ENCODE measurements at regions not wholly inside any gene's neighbourhood (a gene's known extent, or its start where the extent isn't known, plus 50 kb on each side); places are given as distances from the start of the nearest gene placed in this dataset.

DNA sequence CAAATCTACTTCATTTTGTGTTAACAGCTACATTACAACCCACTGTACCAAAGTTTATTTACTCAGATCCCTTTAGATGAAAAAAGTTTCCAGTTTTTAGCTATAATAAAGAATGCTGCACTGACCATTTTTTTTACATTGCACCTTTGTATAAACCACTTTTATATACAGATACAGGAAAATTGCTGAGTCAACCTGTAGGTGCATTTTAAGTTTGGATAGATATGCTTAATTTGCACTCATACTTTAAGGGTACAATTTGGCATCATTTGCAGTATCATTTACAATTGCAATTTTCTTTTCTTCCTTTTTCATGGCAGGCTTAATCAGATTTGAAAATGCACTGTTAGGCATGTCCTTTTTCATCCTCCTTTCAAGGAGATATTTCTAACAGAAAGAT, 257.8 kb upstream of the LMO3 start:
- TF ChIP-seq CTCF (IDR thresholded peaks at IDR 0.05; ENCODE audit: borderline replicate concordance, insufficient read depth, low read depth, low read length): no peak
- no peak overlapping the region for H3K4me3 ChIP-seq (ENCODE audit: low read depth, low read length)

DNA sequence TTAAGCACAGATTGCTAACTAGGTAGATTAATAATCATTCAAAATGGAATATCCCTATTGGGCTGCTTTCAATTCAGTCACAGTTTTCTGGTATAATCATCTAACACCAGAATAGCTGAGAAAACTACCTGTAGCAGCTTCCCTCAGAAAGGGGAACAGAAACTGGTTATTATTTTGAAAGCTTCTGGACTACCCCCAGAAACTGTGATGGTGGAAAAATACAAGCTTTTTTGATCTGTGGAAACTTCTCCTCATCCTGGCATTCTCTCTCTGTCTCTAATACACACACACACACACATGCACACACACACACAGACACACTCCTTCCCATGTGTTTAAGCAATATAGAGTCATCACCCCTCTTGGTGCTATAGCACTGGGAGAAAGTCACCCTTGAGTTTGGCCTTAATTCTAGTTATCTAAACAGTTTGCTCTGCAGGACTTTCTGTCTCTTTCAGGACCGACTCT, 251.5 kb upstream of the LMO3 start:
- no peak for TF ChIP-seq CTCF (IDR thresholded peaks at IDR 0.05; ENCODE audit: borderline replicate concordance, insufficient read depth, low read depth, low read length)
- no peak overlapping the region for H3K4me3 ChIP-seq (ENCODE audit: low read depth, low read length)

DNA sequence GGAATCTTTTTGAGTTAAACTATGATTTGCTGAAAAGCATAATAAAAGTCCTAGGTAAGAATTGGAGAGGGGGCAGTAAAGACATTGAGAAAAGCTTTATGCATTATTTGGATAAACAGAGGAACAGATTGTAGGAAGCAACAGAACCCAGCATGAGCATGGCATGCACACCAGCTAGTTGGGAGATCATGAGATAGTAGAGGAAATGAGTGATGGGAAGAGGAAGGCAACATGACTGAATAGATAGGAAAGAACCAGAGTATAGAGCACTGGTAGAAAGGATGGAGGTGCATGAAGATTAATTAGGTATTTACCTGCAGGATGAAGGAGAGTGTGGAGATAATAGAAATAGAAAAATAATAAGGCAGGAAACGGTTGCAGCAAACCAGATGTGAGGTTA, 248.5 kb upstream of the LMO3 start:
- TF ChIP-seq CTCF (IDR thresholded peaks at IDR 0.05; ENCODE audit: borderline replicate concordance, insufficient read depth, low read depth, low read length): no peak

DNA sequence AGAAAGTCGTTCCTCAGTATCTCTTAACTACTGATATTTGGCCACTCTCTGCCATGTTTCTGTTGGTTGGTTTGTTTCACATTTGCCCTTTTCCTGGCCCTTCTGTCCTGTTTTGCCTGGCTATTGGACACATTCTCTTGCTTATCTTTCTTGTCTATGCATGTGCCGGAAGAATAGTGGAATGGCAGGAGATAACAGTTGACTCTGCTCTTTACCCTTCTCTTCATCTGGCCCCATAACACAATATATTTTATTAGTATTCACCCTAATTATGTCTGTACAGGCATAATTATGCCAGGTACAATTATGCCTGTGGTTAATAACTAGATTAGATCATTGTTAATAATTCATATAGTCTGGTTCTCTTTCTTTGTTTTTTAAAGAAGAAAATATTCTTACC, 243.5 kb upstream of the LMO3 start:
- no peak for TF ChIP-seq CTCF (IDR thresholded peaks at IDR 0.05; ENCODE audit: borderline replicate concordance, insufficient read depth, low read depth, low read length)
- no peak overlapping the region for H3K4me3 ChIP-seq (ENCODE audit: low read depth, low read length)

More for the DNA sequence above, 248.5 kb upstream of the LMO3 start:
- H3K4me3 ChIP-seq (ENCODE audit: low read depth, low read length): no peak overlapping the region

- TF ChIP-seq CTCF (IDR thresholded peaks at IDR 0.05; ENCODE audit: borderline replicate concordance, insufficient read depth, low read depth, low read length): 0 out of 2 replicates have a peak, but pooled peaks have one; percentile 3
- H3K4me3 ChIP-seq (ENCODE audit: low read depth, low read length): no peak overlapping the region
Measured at GRCh38 chr12:16844875-16845274, 238.9 kb upstream of the LMO3 start.

DNA sequence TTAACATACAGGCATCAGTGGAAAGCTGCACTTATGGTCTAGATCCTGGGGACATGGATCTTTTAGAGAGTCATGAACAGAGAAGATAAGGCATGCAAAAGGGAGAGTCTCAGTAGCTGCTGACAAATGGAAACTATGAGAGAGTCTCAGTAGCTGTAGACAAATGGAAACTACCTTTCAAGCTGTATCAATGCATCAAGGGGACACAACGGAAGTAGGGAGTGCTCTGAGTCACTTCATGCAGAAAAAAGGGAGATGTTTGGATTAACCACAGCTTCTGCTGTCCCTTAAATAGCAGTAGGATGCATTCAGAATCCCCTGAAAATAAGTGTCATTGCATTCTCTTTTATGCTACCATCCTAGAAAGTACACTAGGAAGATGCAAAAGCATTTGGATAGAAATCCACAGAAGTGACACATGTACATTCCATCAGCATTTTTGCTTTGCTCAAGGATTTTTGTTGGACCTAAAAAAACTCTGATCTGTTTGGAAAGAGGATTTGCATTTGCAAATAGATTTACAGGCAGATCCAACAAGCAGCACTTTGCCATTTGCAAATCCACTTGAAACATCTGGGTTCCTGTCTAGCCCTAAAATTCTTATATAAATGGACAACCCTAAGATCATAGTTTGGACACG, 227.5 kb upstream of the LMO3 start:
- no peak for TF ChIP-seq CTCF (IDR thresholded peaks at IDR 0.05; ENCODE audit: borderline replicate concordance, insufficient read depth, low read depth, low read length)
- no peak overlapping the region for H3K4me3 ChIP-seq (ENCODE audit: low read depth, low read length)

- H3K4me3 ChIP-seq (ENCODE audit: low read depth, low read length): no peak overlapping the region
- no peak for TF ChIP-seq CTCF (IDR thresholded peaks at IDR 0.05; ENCODE audit: borderline replicate concordance, insufficient read depth, low read depth, low read length)
Measured at GRCh38 chr12:16828891-16829290, 222.9 kb upstream of the LMO3 start.
